GM19463 (cell line): ENCODE measurements at regions not wholly inside any gene's neighbourhood (a gene's known extent, or its start where the extent isn't known, plus 50 kb on each side); places are given as distances from the start of the nearest gene placed in this dataset.
A peak's percentile ranks its signal among the peaks of the same experiment; 100 is the strongest.

ENCODE experiments used
- ATAC-seq: cut with Tn5 transposase; IDR thresholded peaks from one replicate; pipeline ENCODE4 v1.9.1; 2021; ENCODE audit warnings: mild to moderate bottlenecking, moderate library complexity; ENCODE audit not compliant: unreplicated experiment

- no peak for ATAC-seq
Measured at GRCh38 chr22:48473202-48473601, 1354.5 kb downstream of the BRD1 start.

GRCh38 chr22:48464246-48464645 lies 1363.4 kb downstream of the BRD1 start:
- ATAC-seq: no peak

- ATAC-seq: no peak
Measured at GRCh38 chr22:48459859-48460823, 1367.5 kb downstream of the BRD1 start.

GRCh38 chr22:48459259-48459658 lies 1368.4 kb downstream of the BRD1 start:
- ATAC-seq: no peak

GRCh38 chr22:48456449-48456848 lies 1371.2 kb downstream of the BRD1 start:
- no peak for ATAC-seq

GRCh38 chr22:48453751-48454485 lies 1373.8 kb downstream of the BRD1 start:
- ATAC-seq: no peak

GRCh38 chr22:48453171-48453570 lies 1374.5 kb downstream of the BRD1 start:
- no peak for ATAC-seq

GRCh38 chr22:48452766-48453165 lies 1374.9 kb downstream of the BRD1 start:
- ATAC-seq: no peak

GRCh38 chr22:48451891-48452290 lies 1375.8 kb downstream of the BRD1 start:
- ATAC-seq: no peak

GRCh38 chr22:48450188-48450825 lies 1377.4 kb downstream of the BRD1 start:
- ATAC-seq: no peak

GRCh38 chr22:48449466-48450187 lies 1378.0 kb downstream of the BRD1 start:
- no peak for ATAC-seq

- ATAC-seq: no peak
Measured at GRCh38 chr22:48448821-48449220, 1378.9 kb downstream of the BRD1 start.

GRCh38 chr22:48445113-48445827 lies 1382.4 kb downstream of the BRD1 start:
- no peak for ATAC-seq

GRCh38 chr22:48444320-48445112 lies 1383.2 kb downstream of the BRD1 start:
- ATAC-seq: peak; percentile 83

GRCh38 chr22:48443680-48444079 lies 1384.0 kb downstream of the BRD1 start:
- no peak for ATAC-seq

GRCh38 chr22:48442663-48443062 lies 1385.0 kb downstream of the BRD1 start:
- ATAC-seq: no peak

- no peak for ATAC-seq
Measured at GRCh38 chr22:48441553-48441850, 1386.2 kb downstream of the BRD1 start.

- no peak for ATAC-seq
Measured at GRCh38 chr22:48440673-48441552, 1386.8 kb downstream of the BRD1 start.

GRCh38 chr22:48440176-48440575 lies 1387.5 kb downstream of the BRD1 start:
- no peak for ATAC-seq
